ENCODE measurements at regions not wholly inside any gene's neighbourhood (a gene's known extent, or its start where the extent isn't known, plus 50 kb on each side); places are given as distances from the start of the nearest gene placed in this dataset.

DNA sequence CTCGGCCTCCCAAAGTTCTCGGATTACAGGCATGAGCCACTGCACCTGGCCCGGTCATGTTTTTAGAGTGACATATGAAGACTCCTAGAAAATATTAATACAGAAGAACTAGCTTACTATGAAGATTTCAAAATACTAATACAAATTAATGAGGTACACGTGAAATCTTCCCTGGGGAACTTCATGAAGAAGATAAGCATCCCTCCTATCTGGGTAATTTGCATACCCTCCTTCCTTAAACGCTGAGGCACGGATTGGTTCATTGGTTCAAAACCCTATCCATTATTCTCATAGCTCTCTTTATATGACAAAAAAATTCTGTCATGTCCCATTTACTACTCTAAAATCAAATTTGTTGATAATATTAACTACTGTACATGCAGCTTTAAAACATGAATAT is 224.8 kb upstream of the KLF14 start:
- in situ Hi-C loops (cut with HindIII; ENCODE audit: low sequenced_read_pairs): no loop called here

DNA sequence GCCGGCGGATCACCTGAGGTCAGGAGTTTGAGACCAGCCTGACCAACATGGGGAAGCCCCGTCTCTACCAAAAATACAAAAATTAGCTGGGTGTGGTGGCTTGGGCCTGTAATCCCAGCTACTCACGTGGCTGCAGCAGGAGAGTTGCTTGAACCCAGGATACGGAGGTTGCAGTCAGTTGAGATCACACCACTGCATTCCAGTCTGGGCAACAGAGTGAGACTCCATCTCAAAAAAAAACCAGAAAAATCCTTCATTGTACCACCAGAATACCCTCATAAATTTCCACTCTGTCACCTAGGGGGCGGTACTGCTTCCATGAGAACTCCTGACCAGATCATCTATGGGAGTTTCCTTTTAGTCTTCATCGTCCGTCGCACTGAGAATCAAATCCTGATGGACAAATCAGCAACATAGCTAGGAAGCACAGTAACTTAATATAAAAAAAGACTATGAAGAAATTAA is 225.8 kb upstream of the KLF14 start:
- in situ Hi-C loops (cut with HindIII; ENCODE audit: low sequenced_read_pairs): no loop called here

DNA sequence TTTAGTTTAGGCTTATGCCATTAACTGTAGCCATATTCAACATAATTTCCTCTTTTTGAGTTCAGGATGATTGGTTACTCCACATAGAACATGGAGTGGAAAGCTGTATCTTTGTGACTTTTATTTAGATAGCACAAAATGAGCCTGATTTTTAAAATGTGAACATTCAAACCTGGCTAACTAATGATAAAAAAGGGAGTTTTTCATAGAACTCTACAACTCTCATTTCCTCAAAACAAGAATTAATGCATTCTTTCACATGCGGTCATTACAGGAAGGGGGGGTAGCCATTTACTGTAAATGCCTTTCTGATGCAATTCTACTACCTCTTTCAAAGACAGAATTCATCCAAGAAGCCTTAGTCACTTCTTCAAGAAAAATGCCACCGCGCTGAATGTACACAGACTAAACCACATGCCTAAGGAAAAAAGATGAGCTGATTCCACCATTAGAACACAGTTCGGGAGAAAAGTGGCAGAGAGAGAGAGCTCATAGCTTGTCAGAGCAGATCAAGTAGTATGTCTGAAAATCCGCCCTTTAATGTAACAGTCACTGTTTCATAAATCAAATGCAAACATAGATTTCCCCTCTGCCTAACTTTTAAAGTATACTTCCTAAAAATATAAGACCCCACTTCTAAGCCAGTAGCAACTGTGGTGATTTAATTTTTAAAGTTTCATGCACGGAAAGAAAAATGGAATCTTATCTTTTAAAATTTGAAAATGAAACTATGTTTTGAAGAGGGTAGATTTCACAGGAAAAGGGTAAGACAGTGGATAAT is 226.4 kb upstream of the KLF14 start:
- in situ Hi-C loops (cut with HindIII; ENCODE audit: low sequenced_read_pairs): no loop called here

DNA sequence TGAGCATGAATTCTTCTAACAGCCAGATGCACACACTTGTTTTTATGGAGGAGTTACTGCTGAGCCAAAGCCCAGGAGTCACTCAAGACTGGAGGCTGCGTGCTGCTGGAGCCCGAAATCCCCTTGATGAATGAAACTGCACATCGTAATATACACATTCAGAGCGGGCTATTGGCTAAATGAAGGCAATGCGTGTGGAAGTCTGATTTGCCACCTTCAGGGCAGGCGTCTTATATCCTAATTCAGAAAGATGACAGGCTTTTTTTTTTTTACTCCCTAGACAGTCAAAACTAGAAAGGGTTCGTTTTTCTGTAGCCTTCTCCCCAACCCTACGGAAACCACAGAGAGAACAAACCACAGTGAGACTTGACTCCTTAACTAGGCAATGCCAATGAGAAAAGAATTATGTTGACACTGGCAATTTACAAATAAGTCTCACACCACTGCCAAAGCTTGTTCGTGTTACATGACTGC is 227.2 kb upstream of the KLF14 start:
- in situ Hi-C loops (cut with HindIII; ENCODE audit: low sequenced_read_pairs): no loop called here

DNA sequence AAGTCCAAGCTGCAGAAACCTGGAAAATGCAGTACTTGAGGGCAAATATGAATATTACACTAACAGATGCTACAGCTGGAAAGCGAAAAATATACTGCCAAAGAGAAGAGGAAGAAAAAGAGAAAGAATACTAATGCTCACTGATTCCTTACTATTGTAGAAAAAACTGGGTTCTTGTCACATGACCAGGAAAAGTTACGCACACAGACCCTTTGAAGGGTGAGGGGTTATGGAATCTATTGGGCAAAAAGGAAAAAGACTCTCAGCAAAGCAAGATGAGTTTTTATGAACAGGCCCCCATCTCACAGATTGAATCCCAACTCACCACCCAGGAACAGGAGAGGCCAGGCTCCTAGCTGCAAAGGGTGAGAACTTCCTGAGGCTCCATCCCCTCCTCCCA is 228.1 kb upstream of the KLF14 start:
- in situ Hi-C loops (cut with HindIII; ENCODE audit: low sequenced_read_pairs): no loop called here

DNA sequence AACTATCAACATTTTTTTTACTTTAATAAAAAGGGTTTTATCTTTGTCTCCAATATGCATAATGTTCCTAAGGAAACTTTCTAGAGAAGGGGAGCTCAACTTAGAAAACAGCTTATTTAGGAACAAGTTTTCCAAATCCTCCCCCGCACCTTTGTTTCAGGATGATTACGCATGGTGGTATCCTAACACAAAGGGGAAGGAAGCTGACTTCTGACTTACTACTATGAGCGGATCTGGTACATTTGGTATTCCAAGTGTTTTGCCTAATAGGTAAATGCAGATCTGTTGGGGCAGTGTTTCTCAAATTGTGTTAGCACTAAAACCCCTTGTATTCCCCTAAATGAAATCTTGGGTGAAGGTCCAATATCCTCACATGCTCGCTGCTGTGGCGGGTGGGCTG is 229.3 kb upstream of the KLF14 start:
- in situ Hi-C loops (cut with HindIII; ENCODE audit: low sequenced_read_pairs): no loop called here

DNA sequence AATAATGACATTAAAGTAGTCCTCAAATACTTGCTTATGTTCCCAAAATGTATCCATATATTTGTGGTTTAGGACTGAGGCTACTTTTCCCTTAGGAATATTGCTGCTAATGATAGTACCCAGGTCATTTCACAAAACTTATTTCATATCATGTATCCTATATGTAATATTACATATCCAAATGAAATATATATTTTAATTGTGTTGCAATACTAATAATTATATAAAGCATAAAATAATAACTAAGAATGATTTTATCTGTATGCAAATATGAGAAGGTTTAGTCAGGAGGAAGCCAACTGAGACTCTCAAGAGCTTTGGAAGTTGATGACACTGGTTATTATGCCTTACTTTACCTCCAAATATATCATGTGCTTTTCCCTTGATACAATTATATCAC is 231.5 kb upstream of the KLF14 start:
- in situ Hi-C loops (cut with HindIII; ENCODE audit: low sequenced_read_pairs): no loop called here

DNA sequence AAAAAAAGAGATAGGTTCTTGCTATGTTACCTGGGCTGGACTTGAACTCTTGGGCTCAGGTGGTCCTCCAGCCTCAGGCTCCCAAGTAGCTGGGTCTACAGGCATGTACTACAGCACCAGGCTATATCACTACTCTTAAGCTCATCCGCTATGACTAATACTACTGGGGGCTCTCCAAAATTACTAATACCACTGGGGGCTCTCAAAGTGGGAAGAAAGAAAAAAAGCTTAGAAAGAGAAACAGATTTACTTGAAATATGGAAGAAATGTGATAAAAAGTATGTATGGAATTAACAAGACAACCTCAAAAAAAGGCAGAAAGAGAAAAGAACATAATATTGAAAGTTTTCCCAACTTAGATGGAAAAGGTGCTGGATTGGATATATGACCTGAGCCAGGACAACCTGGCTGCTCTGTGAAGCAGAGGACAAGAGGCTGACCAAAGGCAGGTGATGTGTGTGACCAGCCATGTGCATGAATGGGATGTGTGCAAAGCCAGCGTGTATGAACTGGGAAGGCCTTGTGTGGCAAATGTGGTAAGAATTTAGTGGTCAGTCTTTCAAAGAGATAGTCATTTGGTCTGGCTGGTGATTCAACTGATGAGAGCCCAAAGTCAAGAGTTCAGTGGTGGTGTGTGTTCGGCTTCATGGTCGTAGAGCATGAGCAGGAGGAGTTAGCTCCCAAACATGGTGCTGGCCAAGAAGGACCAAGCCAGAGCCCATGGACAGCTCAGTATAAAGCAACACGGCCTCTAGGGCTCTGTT is 232.4 kb upstream of the KLF14 start:
- in situ Hi-C loops (cut with HindIII; ENCODE audit: low sequenced_read_pairs): no loop called here

DNA sequence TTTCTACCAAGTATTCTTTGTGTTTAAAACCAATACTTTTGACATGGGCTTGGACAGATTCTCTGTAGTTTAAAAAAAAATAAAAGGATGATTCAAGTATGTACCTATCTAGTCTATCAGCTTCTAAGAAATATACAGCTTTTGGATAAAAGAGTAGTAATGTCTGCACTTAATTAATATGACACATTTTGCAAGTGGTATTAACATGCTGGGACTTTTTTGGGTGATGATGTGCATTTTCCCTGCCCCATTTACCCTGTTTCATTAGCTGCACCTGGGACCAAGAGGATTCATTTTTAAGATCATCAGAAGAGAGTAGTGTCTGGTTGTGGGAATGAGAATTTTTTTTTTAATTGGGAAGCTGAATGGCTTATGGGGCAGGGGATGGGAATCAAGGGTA is 236.2 kb upstream of the KLF14 start:
- in situ Hi-C loops (cut with HindIII; ENCODE audit: low sequenced_read_pairs): no loop called here

DNA sequence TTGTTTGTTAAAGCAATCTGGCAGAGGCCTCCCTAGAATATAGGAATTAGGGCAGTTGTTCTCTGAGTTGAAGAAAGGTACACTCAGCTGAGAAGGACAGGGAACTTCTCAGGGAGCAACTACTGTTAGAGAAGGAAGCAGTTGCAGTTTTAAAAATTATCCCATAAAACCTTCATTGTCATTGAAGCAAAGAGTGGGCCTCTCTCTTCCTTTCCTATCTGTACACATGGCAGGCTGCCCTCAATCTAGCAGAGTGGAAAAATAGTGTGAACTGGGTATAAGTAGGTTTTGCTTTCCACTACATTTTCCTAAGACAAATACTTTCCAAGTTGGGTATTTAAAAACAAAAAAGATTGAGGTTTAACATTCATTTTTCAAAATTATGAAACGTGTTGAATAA is 236.7 kb upstream of the KLF14 start:
- in situ Hi-C loops (cut with HindIII; ENCODE audit: low sequenced_read_pairs): no loop called here

DNA sequence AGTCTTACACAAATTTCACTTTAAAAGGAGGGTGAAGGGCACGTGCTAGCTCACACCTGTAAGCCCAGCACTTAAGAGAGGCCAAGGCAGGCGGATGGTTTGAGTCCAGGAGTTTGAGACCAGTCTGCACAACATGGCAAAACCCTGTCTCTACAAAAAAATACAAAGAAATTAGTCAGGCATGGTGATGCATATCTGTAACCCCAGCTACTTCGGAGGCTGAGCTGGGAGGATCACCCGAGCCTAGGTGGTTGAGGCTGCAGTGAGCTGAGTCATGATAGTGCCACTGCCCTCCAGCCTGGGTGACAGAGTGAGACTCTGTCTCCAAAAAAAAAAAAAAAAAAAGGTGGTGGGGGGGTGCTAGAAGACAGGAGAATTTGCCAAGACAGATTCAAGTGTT is 237.3 kb upstream of the KLF14 start:
- in situ Hi-C loops (cut with HindIII; ENCODE audit: low sequenced_read_pairs): no loop called here

DNA sequence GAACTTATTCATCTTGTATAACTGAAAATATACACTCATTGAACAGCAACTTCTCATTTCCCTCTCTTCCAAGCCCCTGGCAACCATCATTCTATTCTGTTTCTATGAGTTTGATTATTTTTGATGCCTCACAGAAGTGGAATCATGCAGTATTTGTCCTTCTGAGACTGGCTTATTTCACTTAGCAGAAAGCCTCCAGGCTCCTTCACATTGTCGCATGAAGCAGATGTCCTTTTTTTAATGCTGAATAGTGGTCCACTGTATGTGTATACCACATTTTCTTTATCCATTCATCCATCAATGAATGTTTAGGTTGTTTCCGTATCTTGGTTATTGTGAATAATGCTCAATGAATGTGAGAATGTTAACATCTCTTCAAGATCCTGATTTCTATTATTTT is 238.2 kb upstream of the KLF14 start:
- in situ Hi-C loops (cut with HindIII; ENCODE audit: low sequenced_read_pairs): no loop called here

DNA sequence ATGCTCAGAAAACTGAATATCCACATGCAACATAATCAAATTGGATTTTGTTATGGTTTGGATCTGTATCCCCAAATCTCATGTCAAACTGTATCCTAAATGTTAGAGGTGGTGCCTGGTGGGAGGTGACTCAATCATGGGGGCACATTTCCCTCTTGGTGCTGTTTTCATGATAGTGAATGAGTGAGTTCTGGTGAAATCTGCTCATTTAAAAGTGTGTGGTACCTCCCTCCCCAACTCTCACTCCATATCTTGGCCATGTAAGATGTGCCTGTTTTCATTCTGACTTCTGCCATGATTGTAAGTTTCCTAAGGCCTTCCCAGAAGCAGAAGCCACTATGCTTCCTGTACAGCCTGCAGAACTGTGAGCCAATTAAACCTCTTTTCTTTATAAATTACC is 239.6 kb upstream of the KLF14 start:
- in situ Hi-C loops (cut with HindIII; ENCODE audit: low sequenced_read_pairs): no loop called here

DNA sequence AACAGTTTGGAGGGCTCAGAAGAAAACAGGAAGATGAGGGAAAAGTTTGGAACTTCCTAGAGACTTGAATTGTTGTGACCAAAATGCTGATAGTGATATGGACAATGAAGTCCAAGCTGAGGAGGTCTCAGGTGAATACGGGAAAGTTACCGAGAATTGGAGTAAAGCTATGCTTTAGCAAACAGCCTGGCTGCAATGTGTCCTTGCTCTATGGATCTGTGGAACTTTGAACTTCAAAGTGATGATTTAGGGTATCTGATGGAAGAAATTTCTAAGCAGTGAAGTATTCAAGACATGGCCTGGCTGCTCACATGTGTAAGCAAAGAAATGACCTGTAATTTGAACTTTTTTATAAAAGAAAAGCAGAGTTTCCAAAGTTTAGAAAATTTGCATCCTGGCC is 240.2 kb upstream of the KLF14 start:
- in situ Hi-C loops (cut with HindIII; ENCODE audit: low sequenced_read_pairs): no loop called here

DNA sequence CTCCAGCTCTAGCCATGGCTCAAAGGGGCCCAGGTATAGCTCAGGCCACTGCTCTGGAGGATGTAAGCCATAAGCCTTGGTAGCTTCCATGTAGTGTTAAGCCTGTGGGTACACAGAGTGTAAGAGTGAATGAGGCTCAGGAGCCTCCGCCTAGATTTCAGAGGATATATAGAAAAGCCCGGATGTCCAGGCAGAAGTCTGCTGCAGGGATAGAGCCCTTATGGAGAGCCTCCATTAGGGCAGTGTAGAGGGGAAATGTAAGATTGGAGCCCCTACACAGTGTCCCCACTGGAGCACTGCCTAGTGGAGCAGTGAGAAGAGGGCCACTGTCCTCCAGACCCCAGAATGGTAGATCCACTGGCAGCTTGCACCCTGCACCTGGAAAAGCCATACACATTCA is 240.8 kb upstream of the KLF14 start:
- in situ Hi-C loops (cut with HindIII; ENCODE audit: low sequenced_read_pairs): no loop called here

DNA sequence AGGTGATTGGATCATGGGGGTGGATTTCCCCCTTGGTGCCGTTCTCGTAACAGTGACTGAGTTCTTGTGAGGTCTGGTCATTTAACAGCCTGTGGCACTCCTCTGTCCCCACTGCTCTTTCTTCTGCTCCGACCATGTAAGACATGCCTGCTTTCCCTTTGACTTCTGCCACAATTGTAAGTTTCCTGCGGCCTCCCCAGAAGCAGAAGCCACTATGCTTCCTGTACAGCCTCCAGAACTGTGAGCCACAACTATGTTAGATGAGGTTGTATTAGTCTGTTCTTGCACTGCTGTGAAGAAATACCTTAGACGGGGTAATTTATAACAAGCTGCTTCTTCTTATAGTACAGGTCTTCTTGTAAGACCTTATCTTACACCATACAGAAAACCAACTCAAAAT is 241.7 kb upstream of the KLF14 start:
- in situ Hi-C loops (cut with HindIII; ENCODE audit: low sequenced_read_pairs): no loop called here

DNA sequence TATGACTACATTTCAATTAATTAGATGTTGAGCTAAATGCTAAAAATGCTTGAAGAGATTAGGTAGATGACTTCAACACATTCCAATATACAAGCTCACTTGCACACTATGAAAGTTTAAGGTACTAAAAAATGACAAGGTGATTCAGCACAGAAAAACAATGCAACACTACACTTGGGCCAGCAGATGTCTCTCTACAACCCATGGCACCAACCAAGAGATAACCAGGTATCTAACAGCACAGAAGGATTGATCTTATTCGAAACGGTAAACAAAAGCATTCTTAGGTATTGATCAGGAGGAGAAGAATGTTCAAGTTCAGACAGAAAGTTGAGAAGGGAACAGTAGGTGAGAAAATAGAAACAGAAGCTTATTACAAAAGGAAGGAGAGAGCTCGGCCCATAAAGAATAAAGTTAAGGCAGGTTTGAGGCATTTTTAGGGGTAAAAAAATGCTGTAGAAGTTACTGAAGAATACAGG is 248.2 kb upstream of the KLF14 start:
- in situ Hi-C loops (cut with HindIII; ENCODE audit: low sequenced_read_pairs): no loop called here

DNA sequence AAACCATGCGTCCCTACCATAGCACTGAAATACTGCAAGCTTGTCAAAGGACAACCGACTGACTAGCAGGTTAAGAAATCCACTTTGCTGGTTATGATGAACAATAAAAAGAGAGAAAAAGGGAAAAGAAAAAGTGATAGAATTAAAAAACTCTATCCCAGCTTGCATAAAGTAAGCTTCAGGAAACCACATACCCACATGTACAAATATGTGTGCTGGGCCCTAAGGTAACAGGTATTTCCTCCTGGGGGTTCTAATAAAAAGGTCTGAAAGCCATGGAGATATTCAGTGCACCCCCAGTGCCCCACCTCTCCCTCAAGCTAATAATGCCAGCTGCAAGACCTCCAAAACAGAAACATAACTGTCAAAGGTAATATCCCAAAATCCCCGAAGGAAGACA is 248.6 kb upstream of the KLF14 start:
- in situ Hi-C loops (cut with HindIII; ENCODE audit: low sequenced_read_pairs): no loop called here

DNA sequence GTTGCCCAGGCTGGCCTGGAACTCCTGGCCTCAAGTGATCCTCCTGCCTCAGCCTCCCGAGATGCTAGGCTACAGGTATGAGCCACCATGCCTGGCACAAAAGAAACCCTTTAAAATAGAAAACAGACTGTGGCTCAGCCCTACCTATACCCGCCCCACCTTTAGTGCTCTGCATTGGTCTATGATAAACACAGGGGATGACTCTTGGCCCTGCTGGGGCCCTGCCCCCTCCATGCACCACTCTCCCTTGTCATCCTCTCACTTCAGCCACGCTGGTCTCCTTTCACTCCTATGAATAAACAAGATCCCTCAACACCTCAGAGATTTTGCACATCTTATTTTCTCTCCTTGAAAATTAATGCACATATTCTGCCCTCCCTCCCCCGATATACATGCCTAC is 251.4 kb upstream of the KLF14 start:
- in situ Hi-C loops (cut with HindIII; ENCODE audit: low sequenced_read_pairs): no loop called here

DNA sequence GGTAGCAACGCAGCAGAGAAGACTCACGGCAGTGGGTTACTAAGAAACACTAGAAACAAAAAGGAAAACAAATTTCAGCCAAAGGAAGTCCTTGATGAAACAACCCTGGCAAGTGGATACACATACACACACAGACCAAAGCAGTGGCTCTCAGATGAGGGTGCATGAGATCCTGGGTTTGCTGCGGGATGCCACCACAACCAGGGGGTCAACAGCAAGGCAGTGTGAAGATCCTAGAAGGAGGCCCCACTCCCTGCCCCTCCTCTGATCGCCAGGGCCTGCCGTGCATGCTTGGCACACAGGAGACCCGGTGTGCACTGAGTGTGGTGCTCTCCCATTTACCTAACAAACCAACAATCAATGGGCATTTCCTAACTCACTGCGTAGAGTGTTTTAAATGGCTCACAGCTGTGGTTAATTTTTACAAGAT is 252.3 kb upstream of the KLF14 start:
- in situ Hi-C loops (cut with HindIII; ENCODE audit: low sequenced_read_pairs): no loop called here

DNA sequence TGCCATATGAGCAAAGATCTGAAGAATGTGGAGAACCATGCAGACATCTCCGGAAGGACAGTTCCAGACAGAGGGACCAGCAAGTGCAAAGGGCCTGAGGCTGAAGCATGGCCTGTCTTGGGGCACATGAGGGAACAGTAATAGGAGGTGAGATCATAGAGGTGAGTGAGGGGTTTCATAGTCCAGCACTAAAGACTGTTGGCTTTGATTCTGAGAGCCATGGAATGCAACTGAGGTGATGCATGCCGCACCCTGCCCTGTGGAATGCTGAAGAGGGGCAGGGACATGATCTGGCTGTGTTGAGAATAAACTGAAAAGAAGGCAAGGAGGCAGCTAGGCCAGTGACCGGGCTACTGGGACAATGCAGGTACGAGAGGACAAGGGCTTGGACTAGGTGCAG is 253.1 kb upstream of the KLF14 start:
- in situ Hi-C loops (cut with HindIII; ENCODE audit: low sequenced_read_pairs): no loop called here

DNA sequence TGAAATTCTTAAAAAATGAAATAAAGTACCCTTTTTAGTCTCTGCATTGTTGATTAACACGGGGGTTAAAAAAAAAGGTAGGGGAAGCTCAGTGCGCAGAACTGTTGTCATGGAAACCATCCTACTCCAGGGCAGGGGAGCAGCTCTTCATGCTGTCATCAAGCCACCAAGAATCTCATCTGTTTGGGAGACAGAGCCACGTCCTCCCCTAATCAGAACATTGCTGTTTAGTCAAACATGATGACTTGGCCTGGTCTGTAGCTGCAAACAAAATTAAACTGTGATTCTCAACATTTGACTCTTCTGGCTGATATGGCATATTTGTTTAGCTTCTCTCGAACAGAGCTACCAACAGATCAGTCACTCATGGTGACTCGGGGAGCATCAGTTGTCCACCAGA is 254.4 kb upstream of the KLF14 start:
- in situ Hi-C loops (cut with HindIII; ENCODE audit: low sequenced_read_pairs): no loop called here

Data from endothelial cell of hepatic sinusoid (primary cell).